H9 (cell line): ENCODE measurements at regions not wholly inside any gene's neighbourhood (a gene's known extent, or its start where the extent isn't known, plus 50 kb on each side); places are given as distances from the start of the nearest gene placed in this dataset.

ENCODE experiments used
- DNase-seq: peaks from one replicate; pipeline ENCODE4 v3.0.0-alpha.2; 2017
- H2AFZ ChIP-seq: one replicate; pipeline ENCODE4 v1.6.1; 2013; ENCODE audit warnings: mild to moderate bottlenecking, low read length, control low read depth, moderate library complexity
- H2AK5ac ChIP-seq: 2 replicates; pipeline ENCODE4 v1.6.1; 2013; ENCODE audit warnings: low read length, control low read depth, mixed read lengths; ENCODE audit not compliant: insufficient read length
- H2BK120ac ChIP-seq: one replicate; pipeline ENCODE4 v1.6.1; 2013; ENCODE audit warnings: low read depth, mild to moderate bottlenecking, low read length, control low read depth, inconsistent platforms; ENCODE audit not compliant: poor library complexity, severe bottlenecking
- H2BK12ac ChIP-seq: 2 replicates; pipeline ENCODE4 v1.6.1; 2013; ENCODE audit warnings: low read length, control low read depth, mixed read lengths, low read depth; ENCODE audit not compliant: insufficient read length
- H2BK15ac ChIP-seq: 2 replicates; pipeline ENCODE4 v1.6.1; 2013; ENCODE audit warnings: low read depth, low read length, control low read depth
- H2BK20ac ChIP-seq: one replicate; pipeline ENCODE4 v1.6.1; 2013; ENCODE audit warnings: low read depth, mild to moderate bottlenecking, low read length, control low read depth, inconsistent platforms; ENCODE audit not compliant: poor library complexity, severe bottlenecking
- H2BK5ac ChIP-seq: 2 replicates; pipeline ENCODE4 v1.6.1; 2013; ENCODE audit warnings: low read length, control low read depth, mixed read lengths; ENCODE audit not compliant: insufficient read length
- H3K14ac ChIP-seq: 2 replicates; pipeline ENCODE4 v1.6.1; 2013; ENCODE audit warnings: low read length, control low read depth; ENCODE audit not compliant: insufficient read depth
- H3K18ac ChIP-seq: 2 replicates; pipeline ENCODE4 v1.6.1; 2013; ENCODE audit warnings: low read depth, mild to moderate bottlenecking, mixed read lengths, low read length, control low read depth; ENCODE audit not compliant: insufficient read length
- H3K23ac ChIP-seq: 2 replicates; pipeline ENCODE4 v1.6.1; 2013; ENCODE audit warnings: low read length, control low read depth, mixed read lengths, low read depth; ENCODE audit not compliant: insufficient read length
- H3K23me2 ChIP-seq: 2 replicates; pipeline ENCODE4 v1.6.1; 2013; ENCODE audit warnings: low read depth, mild to moderate bottlenecking, mixed read lengths, low read length, control low read depth; ENCODE audit not compliant: insufficient read length, poor library complexity, severe bottlenecking
- H3K27ac ChIP-seq: 2 replicates; pipeline ENCODE4 v1.5.1; 2013; ENCODE audit warnings: low read length, control low read depth, mixed read lengths, low read depth; ENCODE audit not compliant: insufficient read length
- H3K27me3 ChIP-seq: 2 replicates; pipeline ENCODE4 v1.6.1; 2013; ENCODE audit warnings: low read length, control low read depth, inconsistent platforms; ENCODE audit not compliant: insufficient read depth
- H3K4ac ChIP-seq: 2 replicates; pipeline ENCODE4 v1.6.1; 2013; ENCODE audit warnings: low read depth, mild to moderate bottlenecking, control low read depth, inconsistent platforms, low read length, moderate library complexity
- H3K4me1 ChIP-seq: 2 replicates; pipeline ENCODE4 v1.6.1; 2013; ENCODE audit warnings: low read length, control low read depth, inconsistent platforms; ENCODE audit not compliant: insufficient read depth
- H3K4me2 ChIP-seq: 2 replicates; pipeline ENCODE4 v1.6.1; 2013; ENCODE audit warnings: low read length, control low read depth, mixed read lengths; ENCODE audit not compliant: insufficient read length, insufficient read depth
- H3K56ac ChIP-seq: 2 replicates; pipeline ENCODE4 v1.6.1; 2013; ENCODE audit warnings: low read depth, mild to moderate bottlenecking, mixed read lengths, low read length, control low read depth; ENCODE audit not compliant: insufficient read length
- H3K79me1 ChIP-seq: 2 replicates; pipeline ENCODE4 v1.6.1; 2013; ENCODE audit warnings: low read depth, mild to moderate bottlenecking, moderate library complexity, low read length, control low read depth, inconsistent platforms; ENCODE audit not compliant: insufficient read depth, poor library complexity, severe bottlenecking
- H3K79me2 ChIP-seq: 2 replicates; pipeline ENCODE4 v1.6.1; 2013; ENCODE audit warnings: low read length, control low read depth, inconsistent platforms; ENCODE audit not compliant: insufficient read depth
- H3K9ac ChIP-seq: 2 replicates; pipeline ENCODE4 v1.6.1; 2013; ENCODE audit warnings: low read length, control low read depth, mixed read lengths; ENCODE audit not compliant: insufficient read length; ENCODE audit errors: extremely low read depth
- H3K9me3 ChIP-seq: one replicate; pipeline ENCODE4 v1.6.1; 2013; ENCODE audit warnings: low read depth, low read length, inconsistent platforms; ENCODE audit not compliant: control insufficient read depth
- H3T11ph ChIP-seq: one replicate; pipeline ENCODE4 v1.6.1; 2013; ENCODE audit warnings: mild to moderate bottlenecking, low read length, control low read depth, inconsistent platforms
- H4K20me1 ChIP-seq: one replicate; pipeline ENCODE4 v1.6.1; 2013; ENCODE audit not compliant: control insufficient read depth, insufficient read length, insufficient read depth
- H4K5ac ChIP-seq: 2 replicates; pipeline ENCODE4 v1.6.1; 2013; ENCODE audit warnings: low read depth, mild to moderate bottlenecking, mixed read lengths, low read length, control low read depth; ENCODE audit not compliant: insufficient read length
- H4K8ac ChIP-seq: replicated peaks from 2 replicates; pipeline ENCODE4 v1.6.1; 2013; ENCODE audit warnings: low read length, control low read depth, mixed read lengths, low read depth; ENCODE audit not compliant: insufficient read length
- H4K91ac ChIP-seq: 2 replicates; pipeline ENCODE4 v1.6.1; 2013; ENCODE audit warnings: low read depth, mild to moderate bottlenecking, moderate library complexity, mixed read lengths, low read length, control low read depth; ENCODE audit not compliant: insufficient read length
- H3K27ac Mint-ChIP-seq, 3 experiments: 2 replicates in 2 of 3; 3 replicates in 1 of 3; pipeline ENCODE4 v1.8.0; 2020 to 2021; ENCODE audit warnings: mixed read lengths in 3 of 3, mild to moderate bottlenecking in 1 of 3, moderate library complexity in 1 of 3
- H3K27me3 Mint-ChIP-seq: 2 replicates; pipeline ENCODE4 v1.8.0; 2021; ENCODE audit warnings: low read depth, mild to moderate bottlenecking, moderate library complexity, mixed read lengths
- H3K36me3 Mint-ChIP-seq, 3 experiments: 2 replicates in 2 of 3; 3 replicates in 1 of 3; pipeline ENCODE4 v1.8.0; 2020 to 2021; ENCODE audit warnings: low read depth in 3 of 3, mixed read lengths in 3 of 3; ENCODE audit not compliant: insufficient read depth in 1 of 3
- H3K4me1 Mint-ChIP-seq, 2 experiments: 2 replicates each; pipeline ENCODE4 v1.8.0; 2020; ENCODE audit warnings: mixed read lengths in 2 of 2
- H3K4me3 Mint-ChIP-seq, 2 experiments: 2 replicates in 1 of 2; 3 replicates in 1 of 2; pipeline ENCODE4 v1.8.0; 2020 to 2021; ENCODE audit warnings: mild to moderate bottlenecking in 2 of 2, mixed read lengths in 2 of 2, moderate library complexity in 1 of 2
- H3K9me3 Mint-ChIP-seq, 2 experiments: 2 replicates in 1 of 2; 3 replicates in 1 of 2; pipeline ENCODE4 v1.8.0; 2020; ENCODE audit warnings: mild to moderate bottlenecking in 2 of 2, mixed read lengths in 2 of 2, moderate library complexity in 1 of 2
- CTCF ChIP-seq: fragments of 200-600 bp; sonication (generic); conservative IDR thresholded peaks from 3 replicates; pipeline ENCODE4 v1.8.0; 2021; ENCODE audit warnings: antibody characterized with exemption, mild to moderate bottlenecking
- WGBS: extraction: QIAGEN DNeasy Blood & Tissue Kit; methylation state at CpG from one replicate; pipeline ENCODE4 v1.1.7; 2013; ENCODE audit warnings: missing lambda C conversion rate, low lambda C conversion rate, mixed read lengths; ENCODE audit not compliant: insufficient read length; ENCODE audit errors: extremely low coverage; 5-methylcytosine and 5-hydroxymethylcytosine counted together

GRCh38 chr18:38768504-38768903, 1202.9 kb upstream of the CELF4 start:
- no peak overlapping the region for H3K23ac ChIP-seq
- H3K23me2 ChIP-seq: no peaks in the 10 kb centered on the region
- H2BK120ac ChIP-seq: no peak overlapping the region
- Mint-ChIP-seq H3K4me1 (no peaks in the 10 kb centered on the region), H3K27ac (no peak overlapping the region), H3K4me3 (no peak overlapping the region), H3K9me3 (peaks cover 6 to 10% of the 10 kb centered on the region in 2 experiments), H3K36me3 (peaks cover 3 to 17% (median 5%) of the 10 kb centered on the region in 3 experiments; a peak in 6 of 7 replicates), H3K27me3 (no peaks in the 10 kb centered on the region)
- no peak overlapping the region for H4K91ac ChIP-seq
- H3K9ac ChIP-seq: no peak overlapping the region
- no peak for DNase-seq
- no peak overlapping the region for H3K14ac ChIP-seq
- H3T11ph ChIP-seq: no peak overlapping the region
- no peaks in the 10 kb centered on the region for H3K27me3 ChIP-seq
- no peak overlapping the region for H2BK5ac ChIP-seq
- no peak overlapping the region for H4K5ac ChIP-seq
- no peaks in the 10 kb centered on the region for H4K20me1 ChIP-seq
- no peak overlapping the region for H3K56ac ChIP-seq
- no peaks in the 10 kb centered on the region for H3K4me1 ChIP-seq
- no peaks in the 10 kb centered on the region for H3K79me2 ChIP-seq
- no peak overlapping the region for H3K27ac ChIP-seq
- no CpG with 5 or more reads among the region's 1 CpG for WGBS
- H2BK12ac ChIP-seq: no peak overlapping the region
- H3K4ac ChIP-seq: no peak overlapping the region
- no peak for TF ChIP-seq CTCF
- no peak overlapping the region for H4K8ac ChIP-seq
- H2BK15ac ChIP-seq: no peak overlapping the region
- no peak overlapping the region for H2AK5ac ChIP-seq
- no peak overlapping the region for H2BK20ac ChIP-seq
- no peaks in the 10 kb centered on the region for H3K9me3 ChIP-seq
- H2AFZ ChIP-seq: no peak overlapping the region
- no peak overlapping the region for H3K18ac ChIP-seq
- H3K79me1 ChIP-seq: no peaks in the 10 kb centered on the region
- H3K4me2 ChIP-seq: no peak overlapping the region
